Activated CD4-positive, alpha-beta memory T cell treated with anti-CD3 and anti-CD28 coated beads, Interleukin-2, amount 10 ng/mL, durations not matched to agents 7 days and 5 days (primary cell): ENCODE measurements at regions not wholly inside any gene's neighbourhood (a gene's known extent, or its start where the extent isn't known, plus 50 kb on each side); places are given as distances from the start of the nearest gene placed in this dataset.

Experiments
- CTCF ChIA-PET: fragments of 350-600 bp; sonication (Branson Sonifier 250); formaldehyde crosslinking; loops from one replicate; lab custom pipeline; 2021; ENCODE audit warnings: antibody characterized with exemption, inconsistent platforms; lab: Charles Lee
- POLR2A ChIA-PET: fragments of 350-600 bp; sonication (Branson Sonifier 250); formaldehyde crosslinking; loops from one replicate; lab custom pipeline; 2021; ENCODE audit warnings: antibody characterized with exemption; lab: Charles Lee
- DNase-seq: peaks from one replicate; pipeline ENCODE4 v3.0.0-alpha.2; 2020
- H3K27ac Mint-ChIP-seq: one replicate; pipeline ENCODE4 v1.8.0; 2021; ENCODE audit warnings: mild to moderate bottlenecking, mixed read lengths
- H3K27me3 Mint-ChIP-seq: one replicate; pipeline ENCODE4 v1.8.0; 2021; ENCODE audit warnings: mixed read lengths
- H3K36me3 Mint-ChIP-seq: one replicate; pipeline ENCODE4 v1.8.0; 2021; ENCODE audit warnings: low read depth, mixed read lengths
- H3K4me1 Mint-ChIP-seq: one replicate; pipeline ENCODE4 v1.8.0; 2021; ENCODE audit warnings: mixed read lengths
- H3K4me3 Mint-ChIP-seq: one replicate; pipeline ENCODE4 v1.8.0; 2021; ENCODE audit warnings: mild to moderate bottlenecking, mixed read lengths
- H3K9me3 Mint-ChIP-seq: one replicate; pipeline ENCODE4 v1.8.0; 2021; ENCODE audit warnings: mixed read lengths

- H3K4me1 Mint-ChIP-seq: no peaks in the 10 kb centered on the region
- ChIA-PET CTCF (no interaction called here), POLR2A (no interaction called here)
- no peaks in the 10 kb centered on the region for H3K27me3 Mint-ChIP-seq
- no peak overlapping the region for H3K27ac Mint-ChIP-seq
- H3K36me3 Mint-ChIP-seq: no peaks in the 10 kb centered on the region
- H3K9me3 Mint-ChIP-seq: no peaks in the 10 kb centered on the region
- no peak overlapping the region for H3K4me3 Mint-ChIP-seq
- no peak for DNase-seq
Measured at GRCh38 chrY:15554991-15555390, 1030.7 kb downstream of the NLGN4Y start.

- Mint-ChIP-seq H3K4me3 (no peak overlapping the region), H3K27me3 (no peaks in the 10 kb centered on the region), H3K27ac (no peak overlapping the region), H3K36me3 (no peaks in the 10 kb centered on the region), H3K4me1 (no peaks in the 10 kb centered on the region), H3K9me3 (no peaks in the 10 kb centered on the region)
- ChIA-PET CTCF (no interaction called here), POLR2A (no interaction called here)
- no peak for DNase-seq
Measured at GRCh38 chrY:15559169-15559568, 1034.8 kb downstream of the NLGN4Y start.

- H3K9me3 Mint-ChIP-seq: no peaks in the 10 kb centered on the region
- no peaks in the 10 kb centered on the region for H3K4me1 Mint-ChIP-seq
- DNase-seq: no peak
- ChIA-PET CTCF (no interaction called here), POLR2A (no interaction called here)
- no peak overlapping the region for H3K27ac Mint-ChIP-seq
- no peaks in the 10 kb centered on the region for H3K36me3 Mint-ChIP-seq
- no peaks in the 10 kb centered on the region for H3K27me3 Mint-ChIP-seq
- H3K4me3 Mint-ChIP-seq: no peak overlapping the region
Measured at GRCh38 chrY:15560840-15561239, 1036.5 kb downstream of the NLGN4Y start.

- H3K4me3 Mint-ChIP-seq: no peak overlapping the region
- no peaks in the 10 kb centered on the region for H3K4me1 Mint-ChIP-seq
- H3K27ac Mint-ChIP-seq: no peak overlapping the region
- no peaks in the 10 kb centered on the region for H3K27me3 Mint-ChIP-seq
- no peaks in the 10 kb centered on the region for H3K36me3 Mint-ChIP-seq
- no peaks in the 10 kb centered on the region for H3K9me3 Mint-ChIP-seq
- DNase-seq: no peak
- POLR2A ChIA-PET: no interaction called here
- CTCF ChIA-PET: no interaction called here
Measured at GRCh38 chrY:15561501-15562289, 1037.4 kb downstream of the NLGN4Y start.

- no peaks in the 10 kb centered on the region for H3K27me3 Mint-ChIP-seq
- ChIA-PET POLR2A (no interaction called here), CTCF (no interaction called here)
- H3K27ac Mint-ChIP-seq: no peak overlapping the region
- no peaks in the 10 kb centered on the region for H3K4me1 Mint-ChIP-seq
- H3K36me3 Mint-ChIP-seq: no peaks in the 10 kb centered on the region
- no peak for DNase-seq
- H3K4me3 Mint-ChIP-seq: no peak overlapping the region
- H3K9me3 Mint-ChIP-seq: no peaks in the 10 kb centered on the region
Measured at GRCh38 chrY:15577886-15578285, 1053.6 kb downstream of the NLGN4Y start.

GRCh38 chrY:15578761-15579160 lies 1054.4 kb downstream of the NLGN4Y start:
- H3K9me3 Mint-ChIP-seq: no peaks in the 10 kb centered on the region
- ChIA-PET POLR2A (no interaction called here), CTCF (no interaction called here)
- H3K4me3 Mint-ChIP-seq: no peak overlapping the region
- no peaks in the 10 kb centered on the region for H3K36me3 Mint-ChIP-seq
- DNase-seq: no peak
- H3K4me1 Mint-ChIP-seq: no peaks in the 10 kb centered on the region
- H3K27ac Mint-ChIP-seq: no peak overlapping the region
- no peaks in the 10 kb centered on the region for H3K27me3 Mint-ChIP-seq

- no peaks in the 10 kb centered on the region for H3K4me1 Mint-ChIP-seq
- H3K9me3 Mint-ChIP-seq: no peaks in the 10 kb centered on the region
- POLR2A ChIA-PET: no interaction called here
- no peak overlapping the region for H3K27ac Mint-ChIP-seq
- H3K36me3 Mint-ChIP-seq: no peaks in the 10 kb centered on the region
- H3K4me3 Mint-ChIP-seq: no peak overlapping the region
- CTCF ChIA-PET: interaction anchor here (1.3 kb wide), 1 partner anchor 22 kb away, joined by 3 read pairs; no protein-coding TSS in a partner anchor
- no peaks in the 10 kb centered on the region for H3K27me3 Mint-ChIP-seq
- DNase-seq: no peak
Measured at GRCh38 chrY:15579245-15579644, 1054.9 kb downstream of the NLGN4Y start.

- H3K4me3 Mint-ChIP-seq: no peak overlapping the region
- CTCF ChIA-PET: no interaction called here
- no peak overlapping the region for H3K27ac Mint-ChIP-seq
- H3K9me3 Mint-ChIP-seq: no peaks in the 10 kb centered on the region
- no peaks in the 10 kb centered on the region for H3K27me3 Mint-ChIP-seq
- no peaks in the 10 kb centered on the region for H3K4me1 Mint-ChIP-seq
- POLR2A ChIA-PET: no interaction called here
- no peaks in the 10 kb centered on the region for H3K36me3 Mint-ChIP-seq
- DNase-seq: no peak
Measured at GRCh38 chrY:15583111-15583510, 1058.8 kb downstream of the NLGN4Y start.

- no peaks in the 10 kb centered on the region for H3K4me1 Mint-ChIP-seq
- H3K27ac Mint-ChIP-seq: no peak overlapping the region
- H3K27me3 Mint-ChIP-seq: no peaks in the 10 kb centered on the region
- no peak for DNase-seq
- H3K9me3 Mint-ChIP-seq: no peaks in the 10 kb centered on the region
- no peak overlapping the region for H3K4me3 Mint-ChIP-seq
- H3K36me3 Mint-ChIP-seq: no peaks in the 10 kb centered on the region
- ChIA-PET POLR2A (no interaction called here), CTCF (no interaction called here)
Measured at GRCh38 chrY:15592957-15593356, 1068.6 kb downstream of the NLGN4Y start.

GRCh38 chrY:15593476-15594160 lies 1069.3 kb downstream of the NLGN4Y start:
- H3K4me1 Mint-ChIP-seq: no peaks in the 10 kb centered on the region
- CTCF ChIA-PET: no interaction called here
- no peak overlapping the region for H3K4me3 Mint-ChIP-seq
- no peak overlapping the region for H3K27ac Mint-ChIP-seq
- POLR2A ChIA-PET: no interaction called here
- DNase-seq: no peak
- no peaks in the 10 kb centered on the region for H3K27me3 Mint-ChIP-seq
- H3K36me3 Mint-ChIP-seq: no peaks in the 10 kb centered on the region
- no peaks in the 10 kb centered on the region for H3K9me3 Mint-ChIP-seq

- DNase-seq: no peak
- no peaks in the 10 kb centered on the region for H3K27me3 Mint-ChIP-seq
- no peak overlapping the region for H3K27ac Mint-ChIP-seq
- H3K4me3 Mint-ChIP-seq: no peak overlapping the region
- CTCF ChIA-PET: no interaction called here
- no peaks in the 10 kb centered on the region for H3K9me3 Mint-ChIP-seq
- H3K4me1 Mint-ChIP-seq: no peaks in the 10 kb centered on the region
- H3K36me3 Mint-ChIP-seq: no peaks in the 10 kb centered on the region
- POLR2A ChIA-PET: no interaction called here
Measured at GRCh38 chrY:15594179-15594578, 1069.8 kb downstream of the NLGN4Y start.

- no peak overlapping the region for H3K4me3 Mint-ChIP-seq
- no peaks in the 10 kb centered on the region for H3K36me3 Mint-ChIP-seq
- no peaks in the 10 kb centered on the region for H3K4me1 Mint-ChIP-seq
- no peaks in the 10 kb centered on the region for H3K9me3 Mint-ChIP-seq
- H3K27me3 Mint-ChIP-seq: no peaks in the 10 kb centered on the region
- no peak overlapping the region for H3K27ac Mint-ChIP-seq
- ChIA-PET CTCF (no interaction called here), POLR2A (no interaction called here)
- no peak for DNase-seq
Measured at GRCh38 chrY:15600565-15600964, 1076.2 kb downstream of the NLGN4Y start.

GRCh38 chrY:15624370-15624769 lies 1100.0 kb downstream of the NLGN4Y start:
- DNase-seq: no peak
- Mint-ChIP-seq H3K36me3 (no peaks in the 10 kb centered on the region), H3K27ac (no peak overlapping the region), H3K4me3 (no peak overlapping the region), H3K9me3 (no peaks in the 10 kb centered on the region), H3K4me1 (no peaks in the 10 kb centered on the region), H3K27me3 (no peaks in the 10 kb centered on the region)
- ChIA-PET POLR2A (no interaction called here), CTCF (no interaction called here)

- Mint-ChIP-seq H3K9me3 (no peaks in the 10 kb centered on the region), H3K27me3 (no peaks in the 10 kb centered on the region), H3K36me3 (no peaks in the 10 kb centered on the region), H3K27ac (no peak overlapping the region), H3K4me3 (no peak overlapping the region), H3K4me1 (no peaks in the 10 kb centered on the region)
- no peak for DNase-seq
- POLR2A ChIA-PET: no interaction called here
- CTCF ChIA-PET: no interaction called here
Measured at GRCh38 chrY:15624928-15625327, 1100.6 kb downstream of the NLGN4Y start.
